ENCODE measurements at regions not wholly inside any gene's neighbourhood (a gene's known extent, or its start where the extent isn't known, plus 50 kb on each side); places are given as distances from the start of the nearest gene placed in this dataset.

DNA sequence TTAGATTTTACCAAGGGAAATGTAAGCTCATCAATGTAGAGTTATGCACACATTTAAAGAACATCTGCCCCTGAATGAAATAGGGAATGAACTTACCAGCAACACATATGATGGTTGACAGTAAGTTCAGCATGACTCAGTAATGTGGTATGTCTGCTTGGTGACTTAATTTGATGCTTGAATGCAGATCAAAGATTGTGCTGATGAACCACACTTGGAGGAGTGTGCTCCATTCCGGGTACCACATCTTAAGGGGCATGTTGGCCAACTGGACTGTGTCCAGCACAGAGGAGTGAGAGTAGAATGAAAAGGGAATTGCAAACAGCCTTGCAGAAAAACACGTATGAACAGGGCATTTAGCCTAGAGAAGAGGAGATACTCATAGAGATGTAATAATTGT, 171.0 kb upstream of the RARB start:
- no peak for FAIRE-seq
- DNase-seq (ENCODE audit: insufficient read length, low spot score): no peak

DNA sequence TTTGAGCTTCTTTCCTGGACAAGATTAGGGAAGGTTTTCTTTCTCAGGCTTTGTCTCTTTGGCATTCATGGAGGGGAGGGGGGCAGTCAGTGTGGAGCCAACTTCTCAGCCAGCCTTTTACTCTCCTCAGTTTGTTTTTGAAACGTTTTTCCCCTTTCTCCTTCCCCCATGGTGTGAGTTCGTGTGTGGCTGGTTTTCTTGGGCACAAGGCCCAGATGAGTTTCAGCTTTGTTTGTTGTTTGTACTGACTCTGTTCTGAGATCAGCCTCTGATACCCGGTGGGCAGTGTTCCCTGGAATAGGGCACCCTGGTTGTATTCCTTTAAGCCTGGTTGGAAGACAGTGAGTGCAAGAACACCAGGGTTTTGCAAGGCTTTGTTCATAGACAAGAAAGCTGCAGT, 168.2 kb upstream of the RARB start:
- FAIRE-seq (no peak), DNase-seq (ENCODE audit: insufficient read length, low spot score) (no peak)

DNA sequence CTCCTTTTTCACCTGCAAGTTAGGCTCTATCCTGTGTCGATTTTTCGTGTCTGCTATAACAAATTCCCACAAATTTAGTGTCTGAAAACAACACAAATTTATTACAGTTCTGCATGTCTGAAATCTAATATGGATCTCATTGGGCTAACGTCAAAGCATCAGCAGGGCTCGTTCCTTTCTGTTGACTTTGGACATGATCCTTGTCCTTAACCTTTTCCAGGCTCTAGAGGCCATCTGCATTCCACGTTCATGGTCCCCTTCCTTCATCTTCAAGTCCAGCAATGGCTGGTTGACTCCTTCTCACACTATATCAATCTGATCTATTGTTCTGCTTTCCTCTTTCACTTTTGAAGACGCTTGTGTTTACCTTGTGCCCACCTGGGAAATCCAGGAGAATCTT, 165.7 kb upstream of the RARB start:
- DNase-seq (ENCODE audit: insufficient read length, low spot score) (no peak), FAIRE-seq (no peak)

DNA sequence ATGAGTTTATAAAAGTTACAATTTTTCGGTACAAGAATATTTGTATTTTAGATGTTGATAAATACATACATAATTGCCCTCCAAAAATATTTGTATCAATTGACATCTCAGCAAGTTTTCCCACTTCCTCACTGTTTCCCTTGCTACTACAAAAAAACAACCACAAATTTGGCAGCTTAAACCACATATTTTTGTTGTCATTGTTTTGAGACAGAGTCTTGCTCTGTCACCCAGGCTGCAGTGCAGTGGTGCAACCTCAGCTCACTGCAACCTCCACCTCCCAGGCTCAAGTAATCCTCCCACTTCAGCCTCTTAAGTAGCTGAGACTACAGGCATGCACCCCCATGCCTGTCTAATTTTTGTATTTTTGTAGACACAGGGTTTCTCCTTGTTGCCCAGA, 162.8 kb upstream of the RARB start:
- FAIRE-seq: no peak
- no peak for DNase-seq (ENCODE audit: insufficient read length, low spot score)

- FAIRE-seq (no peak), DNase-seq (ENCODE audit: insufficient read length, low spot score) (no peak)
Observed at GRCh38 chr3:25266677-25267076, 161.4 kb upstream of the RARB start.

GRCh38 chr3:25272090-25272489, 156.0 kb upstream of the RARB start:
- FAIRE-seq: no peak
- no peak for DNase-seq (ENCODE audit: insufficient read length, low spot score)

DNA sequence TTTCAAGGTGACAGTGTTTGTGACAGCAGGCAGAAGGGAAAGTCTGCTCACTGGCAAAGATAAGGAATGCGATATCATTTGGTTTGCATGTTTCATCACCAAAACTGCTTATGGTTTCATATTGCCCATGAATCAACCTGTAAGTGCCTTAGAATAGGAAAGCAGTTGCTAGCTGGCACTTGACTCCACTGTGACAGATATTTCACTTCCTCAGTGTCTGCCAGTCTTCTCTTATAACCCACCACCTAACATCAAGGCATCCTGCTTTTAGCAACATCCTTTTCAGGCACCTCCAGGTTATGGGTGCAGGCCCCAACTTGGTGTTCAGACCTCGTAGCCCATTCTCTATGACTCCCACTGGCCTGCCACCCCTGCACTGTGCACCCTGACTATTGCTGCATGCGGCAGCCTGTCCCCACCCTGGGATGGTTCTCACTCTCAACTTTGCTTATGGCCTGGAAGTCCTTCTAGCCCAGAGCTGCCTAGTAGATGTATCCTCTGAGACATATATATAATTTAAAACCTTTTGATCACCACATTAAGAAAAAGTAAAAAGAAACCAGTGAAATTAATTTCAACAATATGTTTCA, 154.4 kb upstream of the RARB start:
- FAIRE-seq (no peak), DNase-seq (ENCODE audit: insufficient read length, low spot score) (no peak)

DNA sequence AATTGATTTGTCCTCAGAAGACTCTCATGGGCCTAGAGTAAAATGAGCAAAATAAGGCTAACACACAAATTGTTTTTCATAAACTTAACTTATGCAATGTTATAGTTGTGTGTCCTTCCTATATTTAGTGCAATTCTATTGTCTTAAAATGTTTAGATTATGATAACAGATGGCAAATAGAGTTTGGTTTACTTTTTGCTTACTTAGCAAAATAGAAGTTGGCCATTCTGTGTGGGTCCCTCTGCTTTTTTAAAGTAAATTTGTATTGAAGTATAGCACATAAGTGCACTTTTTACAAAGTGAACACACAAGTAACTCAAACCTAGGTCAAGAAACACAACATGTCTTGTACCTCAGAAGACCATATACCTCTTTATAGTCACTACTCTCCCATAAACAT, 150.6 kb upstream of the RARB start:
- DNase-seq (ENCODE audit: insufficient read length, low spot score) (no peak), FAIRE-seq (no peak)

DNA sequence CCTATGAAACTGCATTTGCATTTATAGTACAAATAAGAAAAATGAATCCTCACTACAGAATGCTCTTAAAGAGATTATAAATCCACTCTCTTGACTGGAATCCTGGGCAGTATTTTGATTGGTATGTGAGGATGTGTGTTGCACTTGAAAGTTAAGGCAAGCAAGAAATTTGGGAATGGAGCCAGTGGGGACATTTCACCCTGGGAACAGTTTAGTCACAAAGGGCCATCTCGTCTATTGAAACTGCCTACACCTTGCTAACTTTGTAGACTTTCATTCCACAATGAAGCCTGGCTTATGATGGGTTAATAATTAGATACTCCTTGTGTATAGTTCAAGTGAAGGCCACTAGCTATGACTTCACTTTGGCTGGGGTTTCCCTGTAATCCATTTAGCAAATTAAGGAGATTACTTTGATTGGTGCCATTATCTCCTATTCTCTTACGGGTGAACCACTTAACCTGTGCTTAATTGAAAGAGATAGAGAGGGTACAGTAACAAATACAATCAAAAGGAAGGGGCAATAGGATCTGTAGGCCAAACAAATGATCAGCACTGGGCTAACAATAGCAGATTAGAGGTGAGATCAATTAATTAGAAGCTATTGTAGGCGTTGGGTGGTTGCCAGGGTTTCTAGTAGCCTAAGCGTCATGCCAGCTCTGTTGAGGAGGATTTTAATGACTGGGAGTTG, 146.9 kb upstream of the RARB start:
- DNase-seq (ENCODE audit: insufficient read length, low spot score) (no peak), FAIRE-seq (no peak)

DNA sequence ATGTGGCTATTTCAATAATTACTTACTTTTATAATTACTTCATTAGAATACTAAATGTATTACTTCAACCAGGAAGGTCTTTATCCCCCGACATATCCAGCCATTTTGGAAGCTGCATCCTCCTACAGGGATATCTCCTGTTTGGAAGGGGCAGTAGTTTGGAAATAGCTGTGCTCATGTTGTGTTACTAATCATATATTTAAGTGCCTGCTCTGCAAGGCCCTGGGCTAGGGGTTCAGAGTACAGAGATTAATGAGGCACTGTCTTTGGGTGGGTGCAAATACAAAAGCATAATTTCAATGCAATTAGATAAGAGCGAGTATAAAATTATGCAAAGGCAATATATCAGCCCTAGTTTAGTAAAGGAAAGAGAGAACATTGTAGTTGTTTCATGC, 146.3 kb upstream of the RARB start:
- no peak for FAIRE-seq
- DNase-seq (ENCODE audit: insufficient read length, low spot score): no peak

GRCh38 chr3:25283613-25284012, 144.4 kb upstream of the RARB start:
- no peak for FAIRE-seq

GRCh38 chr3:25284249-25284648, 143.8 kb upstream of the RARB start:
- no peak for FAIRE-seq
- no peak for DNase-seq (ENCODE audit: insufficient read length, low spot score)

More at GRCh38 chr3:25283613-25284012, 144.4 kb upstream of the RARB start:
- DNase-seq (ENCODE audit: insufficient read length, low spot score): no peak

DNA sequence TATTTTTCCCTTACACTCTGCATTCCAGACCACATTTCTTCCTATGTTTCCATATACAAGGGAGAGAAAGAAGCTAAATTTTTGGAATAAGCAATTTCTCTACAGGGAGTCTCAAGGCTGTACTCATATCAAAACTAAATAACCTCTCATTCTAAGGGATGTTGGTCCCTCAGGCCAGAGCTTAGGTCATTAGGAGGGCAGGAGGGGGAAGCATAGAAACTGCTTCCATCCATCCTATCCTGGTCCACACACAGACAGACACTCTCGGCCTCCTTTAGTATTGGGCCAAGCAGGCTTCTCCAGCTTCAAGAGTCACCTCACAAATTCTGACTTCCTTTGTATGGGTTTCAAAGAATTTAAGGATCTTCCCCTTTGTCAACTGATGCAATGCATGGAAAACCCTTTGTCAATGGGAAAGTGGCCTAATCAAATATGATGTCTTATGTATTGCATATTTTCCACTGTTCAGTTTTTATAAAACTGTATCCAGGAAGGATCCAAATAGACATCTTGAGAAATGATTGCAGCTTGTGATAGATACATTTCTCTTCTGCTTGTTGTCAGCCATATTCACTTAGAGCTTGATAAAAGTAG, 140.7 kb upstream of the RARB start:
- FAIRE-seq (no peak), DNase-seq (ENCODE audit: insufficient read length, low spot score) (no peak)

DNA sequence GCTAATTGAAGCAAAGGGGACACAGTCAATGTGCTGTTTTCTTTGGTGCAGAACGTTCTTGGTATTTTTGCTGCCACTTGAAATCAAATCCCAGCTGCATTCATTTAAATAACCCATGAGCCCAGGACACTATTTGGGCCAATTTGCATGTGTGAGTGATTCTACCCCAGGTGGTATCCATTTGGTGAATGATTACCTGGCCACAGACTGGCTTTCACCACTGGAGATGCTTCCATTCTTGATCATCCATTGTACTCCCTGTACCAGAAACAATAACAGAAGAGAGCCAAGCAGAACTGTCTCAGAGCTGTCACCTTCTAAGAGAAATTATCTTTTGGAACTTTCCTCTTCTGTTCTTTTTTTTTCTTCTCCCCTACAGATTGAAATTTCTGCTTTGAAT, 139.7 kb upstream of the RARB start:
- FAIRE-seq (no peak), DNase-seq (ENCODE audit: insufficient read length, low spot score) (no peak)

- DNase-seq (ENCODE audit: insufficient read length, low spot score) (no peak), FAIRE-seq (no peak)
Observed at GRCh38 chr3:25289156-25289555, 138.9 kb upstream of the RARB start.

DNA sequence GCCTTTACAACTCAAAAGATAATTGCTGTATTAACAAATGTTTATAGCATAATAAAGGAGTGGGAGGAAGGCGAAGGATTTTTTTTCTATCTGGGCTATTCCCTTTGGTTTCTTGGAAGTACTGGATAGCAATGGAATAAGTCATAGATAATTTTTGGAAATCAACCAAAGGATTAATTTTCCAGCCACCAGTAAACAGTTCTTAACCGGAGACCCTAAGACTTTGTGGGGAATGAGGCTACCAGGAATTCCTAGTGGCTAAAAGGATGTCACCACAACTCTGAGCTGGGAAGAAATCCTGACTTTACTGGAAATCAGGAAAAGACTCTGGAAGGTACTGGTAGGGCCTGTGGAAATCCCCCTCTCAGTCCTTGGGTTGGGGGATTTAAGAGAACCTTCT, 138.4 kb upstream of the RARB start:
- DNase-seq (ENCODE audit: insufficient read length, low spot score) (no peak), FAIRE-seq (no peak)

GRCh38 chr3:25291481-25291905, 136.6 kb upstream of the RARB start:
- FAIRE-seq (no peak), DNase-seq (ENCODE audit: insufficient read length, low spot score) (no peak)

GRCh38 chr3:25292036-25292435, 136.0 kb upstream of the RARB start:
- no peak for DNase-seq (ENCODE audit: insufficient read length, low spot score)
- no peak for FAIRE-seq

DNA sequence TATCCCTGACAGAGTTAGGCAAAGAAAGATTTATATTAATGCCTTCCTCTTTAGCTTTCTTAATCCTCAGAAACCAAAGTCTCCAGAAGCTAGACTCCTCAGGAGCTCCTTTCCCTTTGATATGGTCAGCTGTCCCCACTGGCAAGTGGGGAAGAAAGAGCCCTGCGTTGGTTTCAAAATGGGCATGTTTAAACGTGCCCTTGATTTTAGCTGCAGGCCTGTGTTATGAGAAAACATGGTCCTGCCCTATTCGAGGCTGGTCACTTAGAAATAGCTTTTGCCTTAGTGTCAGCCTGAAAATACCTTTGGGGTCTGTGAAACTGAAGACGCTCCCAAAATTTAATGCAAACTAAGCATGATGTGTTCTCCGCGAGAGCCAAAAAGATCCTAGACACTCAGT, 135.5 kb upstream of the RARB start:
- FAIRE-seq (no peak), DNase-seq (ENCODE audit: insufficient read length, low spot score) (no peak)

GRCh38 chr3:25293736-25294135, 134.3 kb upstream of the RARB start:
- no peak for DNase-seq (ENCODE audit: insufficient read length, low spot score)
- FAIRE-seq: no peak

DNA sequence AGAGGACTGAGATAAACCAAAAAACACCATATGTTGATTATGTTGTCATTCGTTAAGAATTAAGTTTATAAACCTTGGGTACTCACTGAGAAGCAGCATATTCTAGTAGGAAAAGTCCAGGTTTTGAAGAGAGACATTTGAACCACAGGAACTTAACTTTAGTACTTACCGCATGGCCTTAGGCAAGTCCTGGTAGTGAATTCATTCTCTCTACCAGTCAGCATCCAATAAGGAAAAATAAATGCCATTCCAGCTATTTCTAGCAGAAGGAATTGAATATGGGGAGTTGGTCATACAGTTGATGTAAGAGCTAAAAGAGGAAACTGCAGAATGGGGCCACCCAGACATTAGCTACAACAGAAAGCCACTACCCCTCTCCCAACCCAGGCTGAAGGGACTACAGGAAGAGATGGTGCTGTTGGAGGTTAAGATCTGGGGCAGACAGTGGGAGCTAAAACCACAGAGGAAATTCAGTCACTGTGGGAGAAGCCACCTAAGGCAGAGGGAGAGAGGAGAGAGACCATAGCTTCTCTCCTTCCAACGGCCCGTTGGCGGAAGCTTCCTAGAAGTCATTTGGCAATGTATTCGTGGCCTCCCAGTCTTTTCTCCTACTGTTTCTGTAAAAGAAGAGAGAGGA, 133.8 kb upstream of the RARB start:
- FAIRE-seq (no peak), DNase-seq (ENCODE audit: insufficient read length, low spot score) (no peak)
